Left lung (tissue), 4 donors: ENCODE measurements at regions not wholly inside any gene's neighbourhood (a gene's known extent, or its start where the extent isn't known, plus 50 kb on each side); places are given as distances from the start of the nearest gene placed in this dataset.
"Not testable (repeated sequence)": the region's sequence is repeated elsewhere in the genome, so short reads cannot be mapped to it uniquely, and the experiment has no call there.

Source experiments
- ATAC-seq: fragments of 200-7000 bp; cut with Tn5 transposase; one replicate; pipeline ENCODE4 v1.9.1; 2020; ENCODE audit warnings: moderate library complexity
- DNase-seq, 4 donors: peaks; one replicate each; pipeline ENCODE4 v3.0.0-alpha.2; 2013 to 2020
- H3K27ac ChIP-seq, 2 donors: fragments of 200-600 bp; sonication (generic) in 1 of 2; one replicate each; pipeline versions ENCODE4 v1.5.0 to v1.8.0; 2020 to 2021
- H3K27me3 ChIP-seq, 2 donors: fragments of 200-600 bp; sonication (generic) in 1 of 2; one replicate each; pipeline versions ENCODE4 v1.5.0 to v1.8.0; 2020 to 2021
- H3K36me3 ChIP-seq, 2 donors: fragments of 200-600 bp; sonication (generic) in 1 of 2; one replicate each; pipeline versions ENCODE4 v1.5.0 to v1.8.0; 2020 to 2021
- H3K4me1 ChIP-seq, 2 donors: fragments of 200-600 bp; one replicate each; pipeline ENCODE4 v1.8.0; 2021
- H3K4me3 ChIP-seq, 2 donors: fragments of 200-600 bp; sonication (generic) in 1 of 2; one replicate each; pipeline versions ENCODE4 v1.5.0 to v1.8.0; 2020 to 2021; ENCODE audit warnings: mild to moderate bottlenecking in 1 of 2
- H3K9me3 ChIP-seq, 2 donors: fragments of 200-600 bp; sonication (generic) in 1 of 2; one replicate each; pipeline versions ENCODE4 v1.5.0 to v1.8.0; 2020 to 2021
- CTCF ChIP-seq, 2 donors: fragments of 200-600 bp; sonication (generic) in 1 of 2; IDR thresholded peaks; one replicate each; pipeline versions ENCODE4 v1.5.0 to v1.8.0; 2021; ENCODE audit warnings: antibody characterized with exemption in 2 of 2
- intact Hi-C, 2 donors: fragments of 100-400 bp; cut with DNase I; formaldehyde crosslinking; loops; one replicate each; pipeline versions ENCODE4 v1.11.2 to v1.14.2; 2022
- donor health status: DM: no; HTN: yes; CAD: no.
- donor health status: DM: no; HTN: no; CAD: no.

GRCh38 chr13:83117046-83117445, 765.2 kb downstream of the SLITRK1 start:
- Histone ChIP-seq H3K27me3 (no peaks in the 10 kb centered on the region), H3K4me1 (no peaks in the 10 kb centered on the region), H3K4me3 (no peak overlapping the region), H3K9me3 (peaks cover 0 to 5% of the 10 kb centered on the region in 2 donors), H3K27ac (no peak overlapping the region), H3K36me3 (no peaks in the 10 kb centered on the region)
- DNase-seq: no peak
- no peak for ATAC-seq
- TF ChIP-seq CTCF (IDR thresholded peaks at IDR 0.05): no peak
- intact Hi-C loops: no loop called here

- H3K9me3 ChIP-seq, intact Hi-C loops, DNase-seq, H3K27me3 ChIP-seq, H3K4me3 ChIP-seq, H3K27ac ChIP-seq, H3K36me3 ChIP-seq, ATAC-seq, H3K4me1 ChIP-seq: not testable (repeated sequence)
Observed at GRCh38 chr13:83101574-83102247, 780.6 kb downstream of the SLITRK1 start.

GRCh38 chr13:83100237-83100636, 782.0 kb downstream of the SLITRK1 start:
- Histone ChIP-seq H3K27ac (no peak overlapping the region), H3K9me3 (peaks cover 0 to 3% of the 10 kb centered on the region in 2 donors), H3K4me3 (no peak overlapping the region), H3K27me3 (no peaks in the 10 kb centered on the region), H3K36me3 (no peaks in the 10 kb centered on the region), H3K4me1 (no peaks in the 10 kb centered on the region)
- intact Hi-C loops: no loop called here
- DNase-seq (no peak), ATAC-seq (no peak)
- no peak for TF ChIP-seq CTCF (IDR thresholded peaks at IDR 0.05)

- Histone ChIP-seq H3K27me3 (no peaks in the 10 kb centered on the region), H3K9me3 (peaks cover 0 to 21% of the 10 kb centered on the region in 2 donors), H3K4me3 (no peak overlapping the region), H3K4me1 (no peaks in the 10 kb centered on the region), H3K27ac (no peak overlapping the region), H3K36me3 (no peaks in the 10 kb centered on the region)
- no peak for TF ChIP-seq CTCF (IDR thresholded peaks at IDR 0.05)
- no peak for DNase-seq
- no peak for ATAC-seq
- intact Hi-C loops: no loop called here
Observed at GRCh38 chr13:83088858-83089257, 793.4 kb downstream of the SLITRK1 start.

GRCh38 chr13:83086948-83087347, 795.3 kb downstream of the SLITRK1 start:
- TF ChIP-seq CTCF (IDR thresholded peaks at IDR 0.05): no peak
- intact Hi-C loops: no loop called here
- Histone ChIP-seq H3K9me3 (peaks cover 0 to 21% of the 10 kb centered on the region in 2 donors), H3K27me3 (no peaks in the 10 kb centered on the region), H3K36me3 (no peaks in the 10 kb centered on the region), H3K4me1 (no peaks in the 10 kb centered on the region), H3K27ac (no peak overlapping the region), H3K4me3 (no peak overlapping the region)
- no peak for DNase-seq
- ATAC-seq: no peak

GRCh38 chr13:83086088-83086487, 796.2 kb downstream of the SLITRK1 start:
- Histone ChIP-seq H3K4me1 (no peaks in the 10 kb centered on the region), H3K27ac (no peak overlapping the region), H3K36me3 (no peaks in the 10 kb centered on the region), H3K27me3 (no peaks in the 10 kb centered on the region), H3K4me3 (no peak overlapping the region), H3K9me3 (peaks cover 0 to 21% of the 10 kb centered on the region in 2 donors)
- ATAC-seq: no peak
- intact Hi-C loops: no loop called here
- no peak for TF ChIP-seq CTCF (IDR thresholded peaks at IDR 0.05)
- DNase-seq: no peak
